Right renal pelvis (tissue), 4 donors: ENCODE measurements at regions not wholly inside any gene's neighbourhood (a gene's known extent, or its start where the extent isn't known, plus 50 kb on each side); places are given as distances from the start of the nearest gene placed in this dataset.
A peak's percentile ranks its signal among the peaks of the same experiment; 100 is the strongest.

Experiments used
- DNase-seq, 4 donors: peaks; one replicate each; pipeline ENCODE4 v3.0.0-alpha.2; 2013; ENCODE audit warnings: low read depth in 4 of 4, low spot score in 3 of 4, missing footprints in 1 of 4

DNA sequence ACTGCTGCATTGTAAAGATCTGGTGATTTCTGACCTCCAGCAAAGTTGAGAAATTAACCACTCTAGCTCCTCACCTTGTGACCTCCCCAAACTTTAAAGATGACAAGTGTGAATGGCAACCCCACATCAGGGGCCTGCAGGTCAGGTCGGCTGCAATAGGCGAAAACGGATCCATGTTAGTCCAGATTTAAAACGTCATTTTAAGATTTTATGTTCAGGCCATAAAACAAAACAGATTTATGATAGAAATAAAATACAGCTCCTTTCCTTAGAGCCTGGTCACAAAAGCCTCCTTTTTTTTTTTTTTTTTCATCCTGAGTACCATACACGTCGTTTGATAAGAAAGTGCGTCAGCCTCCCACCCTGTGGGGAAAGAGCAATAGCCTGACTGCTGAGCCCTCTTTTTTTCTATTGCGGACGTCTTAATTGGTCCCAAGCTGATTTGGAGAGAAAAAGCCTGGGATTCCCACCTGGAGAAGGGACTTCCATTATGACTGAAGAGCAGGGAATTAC is 519.2 kb upstream of the NOX3 start:
- peak; percentile 35 to 51 (median 42) for DNase-seq

DNA sequence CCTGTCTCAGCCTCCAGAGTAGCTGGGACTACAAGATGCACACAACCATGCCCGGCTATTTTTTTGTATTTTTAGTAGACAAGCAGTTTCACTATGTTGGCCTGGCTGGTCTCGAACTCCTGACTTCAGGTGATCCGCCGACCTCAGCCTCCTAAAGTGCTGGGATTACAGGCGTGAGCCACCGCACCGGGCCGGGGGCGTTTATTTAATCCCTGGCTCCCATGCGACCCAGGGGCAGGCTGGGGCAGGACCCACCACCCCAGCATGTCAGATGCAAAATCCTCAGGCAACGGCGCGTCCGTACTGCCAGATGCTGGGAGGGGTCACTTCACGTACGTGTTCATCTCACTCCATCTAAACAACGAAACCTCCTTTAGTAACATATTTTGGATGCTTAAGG is 518.7 kb upstream of the NOX3 start:
- DNase-seq = no peak

DNA sequence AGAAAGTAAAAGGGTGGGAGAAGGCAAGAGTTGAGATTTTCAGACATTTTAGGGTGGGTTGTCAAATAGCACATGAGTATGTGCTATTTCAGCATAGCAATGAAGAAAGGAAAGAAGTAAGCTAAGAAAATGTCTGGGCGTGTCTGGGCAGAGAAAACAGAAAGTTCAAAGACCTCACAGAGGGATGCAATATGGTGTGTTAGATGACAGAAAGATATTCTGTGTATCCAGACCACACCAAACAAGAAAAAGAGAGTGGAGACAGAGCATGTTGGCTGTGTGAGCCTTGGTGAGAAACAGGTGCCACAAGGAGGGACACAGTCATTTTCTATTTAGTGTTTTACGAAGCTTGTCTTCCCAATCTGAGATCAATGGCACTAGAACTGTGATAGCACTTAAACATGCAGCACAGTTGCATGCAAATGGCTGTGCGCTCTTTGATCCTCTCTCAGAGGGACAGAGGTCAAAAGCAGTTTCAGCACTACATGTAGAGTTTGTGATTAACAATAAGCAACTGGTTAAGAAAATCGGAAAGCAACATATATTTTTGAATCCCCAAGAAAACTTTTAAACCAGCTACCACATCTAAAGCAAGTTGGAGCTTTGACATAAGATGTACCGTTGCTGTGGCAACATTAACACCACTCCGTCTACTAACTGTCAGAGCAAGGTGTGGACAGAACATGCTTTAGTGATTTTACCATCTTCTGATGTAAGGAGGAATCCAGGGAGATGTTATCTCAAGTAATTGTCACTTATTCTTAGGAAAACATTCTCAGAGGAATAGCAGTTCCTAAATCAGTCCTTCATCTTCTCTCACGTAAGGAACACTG is 515.5 kb upstream of the NOX3 start:
- DNase-seq = no peak

DNA sequence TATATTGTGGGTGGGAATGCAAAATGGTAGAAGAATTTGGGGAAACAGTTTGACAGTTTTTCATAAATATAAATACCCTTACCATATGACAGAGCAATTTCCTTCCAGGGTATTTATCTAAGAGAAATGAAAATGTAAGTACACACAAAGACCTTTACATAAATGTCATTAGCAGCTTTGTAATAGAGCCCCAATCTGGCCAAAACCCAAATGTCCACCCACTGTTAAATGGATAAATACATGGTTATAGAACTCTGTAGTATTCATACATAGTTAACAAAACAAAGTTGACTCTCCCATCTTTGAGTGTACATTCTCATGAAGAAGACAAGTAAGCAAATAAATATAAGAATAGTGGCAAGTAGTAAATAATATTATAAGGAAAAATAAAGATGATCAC is 514.8 kb upstream of the NOX3 start:
- DNase-seq = no peak

DNA sequence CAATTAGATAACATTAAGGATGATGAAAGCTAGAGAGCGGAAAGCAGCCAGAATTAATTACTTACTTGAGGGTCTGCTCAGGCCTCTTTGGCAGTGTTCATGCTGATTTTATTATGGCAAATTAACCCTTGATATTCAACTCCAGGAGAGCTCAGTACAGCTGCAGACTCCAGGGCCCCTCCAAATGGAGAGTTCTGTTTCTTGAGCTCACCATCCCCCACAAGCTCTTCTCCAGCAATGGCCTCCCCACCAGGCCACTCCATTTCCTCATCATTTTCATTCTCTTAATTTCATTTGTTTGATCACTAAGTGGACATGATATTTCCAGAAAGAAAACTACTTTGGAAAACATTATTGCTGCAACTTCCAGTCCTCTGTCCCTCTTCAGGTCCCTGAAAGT is 513.3 kb upstream of the NOX3 start:
- DNase-seq = no peak

DNA sequence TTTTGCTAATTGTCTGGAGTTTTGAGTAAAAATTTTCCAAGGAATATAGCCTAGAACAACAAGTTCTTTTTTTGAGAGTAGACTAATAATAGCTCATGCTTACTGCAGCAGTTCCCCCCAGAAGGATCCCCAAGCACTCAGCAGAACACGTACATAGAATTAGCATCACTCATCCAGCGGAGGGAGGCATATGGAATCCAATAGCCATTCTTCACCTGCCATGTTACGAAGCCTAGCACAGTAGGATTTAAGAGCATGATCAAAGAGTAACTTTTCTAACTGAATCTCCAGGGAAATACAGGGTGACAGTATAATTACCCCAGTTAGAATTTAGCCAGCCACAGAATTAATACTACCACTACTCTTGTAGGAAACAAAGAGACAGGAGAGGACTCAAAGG is 511.7 kb upstream of the NOX3 start:
- no peak for DNase-seq

DNA sequence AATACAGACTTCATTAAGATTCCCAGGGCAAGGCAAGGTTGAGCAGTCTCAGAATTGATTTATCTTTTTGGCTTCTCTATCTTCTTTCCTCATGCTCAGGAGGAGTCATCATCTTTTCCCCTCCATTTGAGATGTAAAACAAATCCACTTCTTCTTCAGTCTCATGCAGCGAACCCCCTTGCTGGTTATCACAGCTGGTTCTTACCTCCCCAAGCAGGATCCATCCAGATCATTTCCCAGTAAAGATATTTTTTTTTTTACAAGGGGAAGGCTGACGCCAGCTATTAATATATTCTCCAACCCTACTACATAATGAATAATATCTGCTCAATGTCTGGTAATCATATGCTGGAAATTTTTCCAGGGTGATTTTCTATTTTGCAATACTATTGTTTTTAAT is 508.9 kb upstream of the NOX3 start:
- DNase-seq = no peak

DNA sequence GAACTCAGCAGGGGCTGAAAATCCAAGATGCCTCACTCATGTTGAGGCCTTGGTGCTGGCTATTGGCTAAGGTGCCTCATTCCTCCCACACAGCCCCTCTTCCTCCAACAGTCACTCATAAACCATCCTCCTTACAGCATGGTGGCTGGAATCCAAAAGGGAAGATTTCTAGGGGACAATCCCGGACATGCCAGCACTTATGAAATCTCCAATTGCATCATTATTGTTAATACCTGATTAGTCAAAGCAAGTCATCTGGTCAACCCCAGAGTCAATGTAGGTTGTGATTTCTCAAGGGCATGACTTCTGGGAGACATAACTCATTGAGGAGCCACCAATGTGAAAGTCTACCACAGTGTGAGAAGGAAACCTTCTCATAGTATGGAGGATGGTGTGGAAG is 506.6 kb upstream of the NOX3 start:
- DNase-seq = no peak

DNA sequence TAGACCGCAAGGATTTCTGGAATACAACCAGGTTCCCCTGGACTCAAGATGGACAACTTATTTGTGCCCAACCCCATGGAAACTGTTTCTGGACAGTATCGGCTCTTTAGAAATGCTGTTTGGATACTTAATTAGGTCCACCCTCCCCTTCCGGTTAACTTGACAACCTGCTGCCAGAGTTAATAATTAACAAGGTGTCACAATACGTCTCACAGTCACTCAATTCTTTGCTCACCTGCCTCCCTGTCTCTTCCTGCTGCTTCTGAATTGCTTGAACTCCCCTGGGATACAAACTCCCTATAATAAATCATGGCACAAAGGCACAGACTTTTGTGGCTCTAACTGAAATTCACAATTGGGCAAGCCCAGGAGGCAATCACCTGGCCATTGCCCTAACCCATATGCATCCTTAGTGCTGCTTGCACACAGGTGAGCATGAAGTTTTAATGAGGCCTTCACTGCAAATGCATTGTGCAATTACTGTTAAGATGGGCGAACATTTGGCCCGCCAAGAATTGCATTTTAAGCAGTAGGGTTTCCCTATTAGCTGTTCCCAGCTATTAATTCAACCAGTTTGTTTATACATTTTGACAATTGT is 504.4 kb upstream of the NOX3 start:
- DNase-seq = no peak

DNA sequence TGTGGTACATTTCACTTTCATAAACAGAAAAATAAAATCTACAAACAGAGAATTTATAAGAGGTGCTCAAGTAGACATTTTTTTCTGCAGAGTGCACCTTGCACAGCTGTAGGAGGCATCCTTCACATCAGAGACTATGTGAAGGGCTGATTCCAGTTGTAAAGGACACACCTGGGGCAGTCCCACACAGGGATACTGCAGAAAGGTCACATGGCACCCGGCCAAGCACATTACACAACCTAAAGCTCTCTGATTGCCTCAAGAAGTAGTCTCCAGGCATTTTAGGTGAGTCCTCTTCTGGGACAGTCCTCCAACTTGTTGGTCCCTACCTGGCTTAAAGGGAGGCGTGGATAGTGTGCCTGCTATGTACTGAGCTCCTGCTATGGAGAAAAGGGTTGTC is 502.9 kb upstream of the NOX3 start:
- DNase-seq = no peak

DNA sequence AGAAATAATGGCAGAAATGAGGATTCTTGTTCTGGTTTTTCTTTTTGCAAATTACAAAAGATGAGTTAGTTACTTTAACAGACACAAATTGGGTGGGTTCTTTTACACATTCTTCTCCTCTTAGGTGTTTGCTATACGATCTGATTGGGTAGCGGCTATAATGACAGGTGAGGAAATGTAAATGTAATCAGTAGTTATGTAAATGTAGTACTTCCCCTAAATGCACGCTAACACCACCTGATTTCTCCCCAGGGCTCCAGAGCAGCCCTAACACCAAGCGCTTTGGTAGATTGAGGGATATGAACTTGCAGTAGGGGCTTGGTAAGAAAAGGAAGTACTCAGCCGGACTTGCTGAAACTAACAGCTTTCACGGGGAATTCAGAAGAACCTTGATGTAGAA is 499.4 kb upstream of the NOX3 start:
- no peak for DNase-seq

DNA sequence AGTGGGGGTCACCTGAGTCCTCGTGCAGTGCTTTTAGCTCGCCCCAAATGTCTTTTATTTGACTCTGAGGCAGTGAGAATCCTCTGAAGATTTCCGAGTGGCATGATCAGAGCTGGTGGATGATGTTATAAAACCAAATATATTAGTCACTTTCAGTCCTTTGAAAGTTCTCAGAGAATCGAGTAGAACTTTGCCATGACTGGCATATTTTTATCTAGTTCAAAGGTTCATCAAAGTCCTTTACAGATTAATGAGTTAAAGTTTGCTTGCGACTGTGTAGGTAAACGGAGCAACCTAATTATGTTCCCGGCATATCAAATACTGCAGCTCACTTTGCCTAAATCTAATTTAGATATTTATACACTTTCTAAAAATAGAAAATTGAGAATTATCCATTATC is 498.5 kb upstream of the NOX3 start:
- DNase-seq = no peak

DNA sequence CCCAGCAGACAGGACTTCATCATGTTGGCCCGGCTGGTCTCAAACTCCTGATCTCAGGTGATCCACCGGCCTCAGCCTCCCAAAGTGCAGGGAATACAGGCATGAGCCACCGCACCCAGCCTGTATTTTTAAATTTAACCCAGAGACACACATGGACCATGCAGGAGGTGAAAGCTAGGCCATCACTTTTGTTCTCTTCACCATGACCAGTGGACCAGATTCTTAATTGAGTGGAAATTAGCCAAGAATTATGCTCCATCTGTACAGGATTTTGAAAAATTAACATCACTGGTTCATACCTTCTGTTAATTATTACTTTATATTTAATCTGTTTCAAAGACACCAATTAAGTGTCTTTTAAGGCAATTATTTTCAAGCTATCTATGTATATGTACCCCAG is 493.6 kb upstream of the NOX3 start:
- DNase-seq = no peak

DNA sequence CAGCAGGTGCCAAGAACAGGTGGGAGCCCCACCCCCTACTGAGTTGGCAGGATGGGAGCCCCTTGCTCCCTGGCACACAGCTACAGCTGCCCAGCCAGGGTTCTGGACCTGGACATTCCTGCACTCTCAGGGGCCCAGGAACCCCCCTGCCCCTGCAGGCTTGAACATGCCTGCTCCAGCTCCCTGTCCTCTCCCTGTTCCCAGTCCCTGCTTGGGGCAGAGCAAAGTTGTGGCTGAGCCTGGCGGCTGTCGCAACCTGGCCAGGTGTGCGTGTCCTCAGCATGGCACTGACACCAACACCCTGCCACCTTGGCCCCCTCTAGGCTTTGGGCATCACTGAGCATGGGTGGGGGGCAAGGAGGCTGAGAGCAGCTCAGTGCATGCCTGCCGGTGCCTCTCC is 491.2 kb upstream of the NOX3 start:
- DNase-seq = no peak

DNA sequence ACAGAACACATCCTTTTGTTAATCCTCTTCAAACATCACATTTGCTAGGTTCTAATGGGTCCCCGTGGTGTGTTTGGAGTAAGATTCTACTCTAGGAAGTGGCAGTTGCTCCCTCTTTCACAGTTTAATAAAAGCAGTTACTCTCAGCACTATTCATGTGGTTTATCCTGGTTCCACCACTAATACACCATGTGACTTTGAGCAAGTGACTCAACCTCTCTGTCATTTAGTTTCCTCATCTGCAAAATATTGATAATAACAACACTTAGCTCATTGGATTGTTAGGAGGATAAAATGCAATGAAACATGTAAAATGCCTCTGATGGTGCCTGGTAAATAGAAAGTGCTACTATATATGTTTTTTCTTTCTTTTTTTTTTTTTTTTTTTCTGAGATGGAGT is 488.0 kb upstream of the NOX3 start:
- DNase-seq = no peak

DNA sequence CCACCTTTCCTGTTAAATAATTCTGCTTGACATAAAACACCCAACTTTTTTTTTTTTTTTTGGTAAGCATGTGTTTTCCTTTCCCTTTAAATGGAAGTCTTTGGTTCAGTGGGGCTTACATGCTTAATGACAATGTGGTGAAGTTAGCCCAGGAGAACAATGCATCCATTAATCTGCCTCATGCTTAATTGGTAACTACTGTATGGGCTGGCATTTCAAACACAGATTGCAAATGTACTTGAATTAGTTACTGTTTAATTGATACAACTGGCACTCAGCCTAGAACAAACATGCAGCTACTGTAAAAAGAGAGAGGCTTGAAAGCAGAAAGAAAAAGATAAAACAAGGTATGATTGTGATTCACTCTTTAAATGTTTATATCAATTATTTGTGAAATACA is 483.6 kb upstream of the NOX3 start:
- DNase-seq = peak; percentile 7 to 31 (median 22)

DNA sequence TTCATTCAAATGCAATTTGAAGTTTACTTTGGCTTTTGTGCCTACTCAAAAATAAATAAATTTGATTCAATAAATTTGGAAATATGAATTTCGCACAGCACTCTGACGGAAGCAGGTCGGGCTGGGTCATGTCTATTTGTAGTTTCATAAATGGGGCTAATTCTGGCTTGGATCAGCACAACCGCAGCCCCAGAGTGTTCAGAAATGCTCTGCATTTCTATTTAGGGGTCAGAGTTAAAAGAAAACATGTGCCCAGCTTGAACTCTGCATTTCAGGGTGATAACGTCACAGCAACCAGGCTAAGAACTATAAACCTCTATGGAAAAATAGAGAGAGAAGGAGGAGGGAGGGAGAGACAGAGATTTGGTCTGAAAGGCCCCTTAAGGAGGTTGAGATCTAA is 480.9 kb upstream of the NOX3 start:
- no peak for DNase-seq

DNA sequence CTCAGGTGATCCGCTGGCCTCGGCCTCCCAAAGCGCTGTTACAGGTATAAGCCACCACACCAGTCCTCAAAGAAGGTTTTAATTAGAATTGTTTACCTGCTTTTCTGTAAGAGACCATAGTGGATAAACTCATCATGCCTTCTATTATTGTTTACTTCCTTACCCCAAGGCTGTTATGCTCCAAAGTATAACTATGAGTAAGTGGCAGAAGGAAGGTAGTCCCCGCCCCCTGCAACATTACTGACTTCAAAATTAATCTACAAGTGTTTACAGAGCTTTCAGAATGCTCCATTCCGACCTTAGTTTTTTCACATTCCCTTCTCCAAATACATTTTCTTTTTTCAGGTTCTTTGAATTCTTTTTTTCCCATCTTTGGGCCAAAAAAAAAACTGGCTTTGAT is 480.5 kb upstream of the NOX3 start:
- no peak for DNase-seq

DNA sequence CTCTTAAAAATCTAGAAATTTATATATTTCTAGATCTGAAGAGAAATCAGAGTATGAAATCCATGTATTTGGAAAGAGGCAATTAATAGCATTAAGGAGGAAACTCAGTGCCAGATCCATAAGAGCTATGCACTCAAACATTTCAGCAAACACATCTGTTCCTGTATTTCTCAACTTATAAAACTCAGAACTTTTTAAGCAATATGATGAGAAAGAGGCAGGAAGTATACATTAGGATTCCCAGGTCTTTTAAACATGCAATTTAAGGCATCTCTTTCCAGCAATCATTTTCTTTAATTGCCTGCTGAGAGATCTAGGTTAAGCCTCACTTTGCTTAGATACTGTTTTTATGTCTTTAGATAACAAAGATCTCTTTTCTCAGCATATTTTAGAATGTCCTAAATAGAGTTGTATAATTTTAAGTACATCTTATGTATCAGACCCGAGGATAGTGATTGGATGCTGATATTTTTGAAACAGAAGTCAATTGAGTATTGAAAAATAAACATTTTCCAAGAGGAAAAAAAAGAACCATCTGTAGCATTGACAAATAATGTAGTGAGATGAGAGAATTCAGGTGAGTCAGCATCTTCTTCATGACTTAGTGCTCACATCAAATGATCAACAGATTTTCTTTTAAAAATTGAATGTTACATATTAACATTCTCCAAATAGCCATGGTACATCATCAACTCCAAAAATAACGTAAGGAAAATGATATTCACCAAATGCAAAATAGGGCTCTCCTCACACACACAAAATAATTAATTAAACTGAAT is 461.4 kb upstream of the NOX3 start:
- DNase-seq = no peak

DNA sequence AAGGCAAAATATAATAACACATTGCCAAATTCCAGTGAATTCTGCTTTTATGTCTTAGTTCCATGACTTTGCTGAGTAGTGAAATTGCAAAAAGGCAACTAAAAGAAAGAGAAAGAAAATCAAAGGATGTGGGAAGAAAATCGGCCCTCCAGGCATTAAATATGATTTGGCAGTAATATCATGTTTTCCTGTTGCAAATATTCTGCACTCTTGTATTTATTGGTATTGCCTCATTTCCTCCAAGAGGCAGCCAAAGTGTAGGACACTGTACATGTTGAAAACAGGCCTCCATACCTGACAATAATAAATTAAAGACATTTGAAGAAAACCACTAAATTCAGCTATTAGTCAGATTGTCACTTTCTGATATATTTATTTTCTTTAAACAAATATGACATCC is 460.0 kb upstream of the NOX3 start:
- DNase-seq = no peak

DNA sequence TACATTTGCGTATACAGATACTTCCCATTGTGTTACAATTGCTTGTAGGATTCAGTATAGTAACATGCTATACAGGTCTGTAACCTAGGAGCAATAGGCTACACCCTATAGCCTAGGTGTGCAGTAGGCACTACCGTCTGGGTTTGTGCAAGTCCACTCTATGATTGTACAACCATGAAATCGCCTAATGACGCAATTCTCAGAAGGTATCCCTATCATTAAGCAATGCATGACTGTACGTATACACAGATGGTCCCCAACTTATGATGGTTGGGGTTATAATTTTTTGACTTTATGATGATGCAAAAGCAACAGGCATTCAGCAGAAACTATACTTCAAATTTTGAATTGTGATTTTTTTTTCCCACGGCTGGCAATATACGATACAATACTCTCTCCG is 458.2 kb upstream of the NOX3 start:
- no peak for DNase-seq

DNA sequence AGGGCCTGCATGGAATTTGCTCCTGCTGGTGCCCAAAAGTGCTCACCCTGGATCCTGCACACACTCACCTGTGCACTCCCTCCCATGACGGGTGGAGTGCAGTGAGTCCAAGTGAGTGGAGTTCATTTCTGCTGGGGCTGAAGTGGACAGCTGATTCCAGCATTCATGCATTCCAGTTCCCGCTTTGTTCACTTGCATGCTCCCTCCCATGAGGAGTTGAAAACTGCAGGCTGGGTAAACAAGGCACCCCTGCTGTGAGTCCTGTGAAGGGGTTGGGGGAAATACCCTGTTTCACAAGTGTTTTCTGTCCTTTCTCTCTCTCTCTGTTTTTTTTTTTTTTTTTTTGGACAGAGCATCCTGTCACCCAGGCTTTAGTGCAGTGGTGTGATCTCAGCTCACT is 454.1 kb upstream of the NOX3 start:
- no peak for DNase-seq
